T-helper 2 cell (primary cell): ENCODE measurements at regions not wholly inside any gene's neighbourhood (a gene's known extent, or its start where the extent isn't known, plus 50 kb on each side); places are given as distances from the start of the nearest gene placed in this dataset.

Experiments used
- DNase-seq, 5 experiments: peaks; one replicate each; pipeline versions ENCODE4 v3.0.0 to v3.0.0-alpha.2; 2012 to 2022

- DNase-seq: no peak
These were observed 222.8 kb downstream of the ADAMTS9 start for GRCh38 chr3:64464955-64465354.

- no peak for DNase-seq
These were observed 223.8 kb downstream of the ADAMTS9 start for GRCh38 chr3:64463981-64464380.

- DNase-seq: peak in 1 of 5 experiments; percentile 2
These were observed 225.6 kb downstream of the ADAMTS9 start for GRCh38 chr3:64462203-64462602.

GRCh38 chr3:64460877-64461276 is 226.9 kb downstream of the ADAMTS9 start:
- DNase-seq: no peak

GRCh38 chr3:64460141-64460730 is 227.6 kb downstream of the ADAMTS9 start:
- no peak for DNase-seq

GRCh38 chr3:64459711-64460110 is 228.1 kb downstream of the ADAMTS9 start:
- DNase-seq: no peak

- DNase-seq: no peak
These were observed 230.0 kb downstream of the ADAMTS9 start for GRCh38 chr3:64457811-64458210.

GRCh38 chr3:64456674-64457073 is 231.1 kb downstream of the ADAMTS9 start:
- DNase-seq: no peak

- no peak for DNase-seq
These were observed 230.1 kb upstream of the PRICKLE2 start for GRCh38 chr3:64455351-64455750.

- peak in 1 of 5 experiments; percentile 22 for DNase-seq
These were observed 229.5 kb upstream of the PRICKLE2 start for GRCh38 chr3:64454768-64455167.

GRCh38 chr3:64454179-64454578 is 228.9 kb upstream of the PRICKLE2 start:
- DNase-seq: peak in 1 of 5 experiments; percentile 54

- no peak for DNase-seq
These were observed 226.2 kb upstream of the PRICKLE2 start for GRCh38 chr3:64451283-64452012.

- DNase-seq: no peak
These were observed 225.2 kb upstream of the PRICKLE2 start for GRCh38 chr3:64450396-64450956.

- no peak for DNase-seq
These were observed 223.8 kb upstream of the PRICKLE2 start for GRCh38 chr3:64449026-64449425.

- no peak for DNase-seq
These were observed 220.7 kb upstream of the PRICKLE2 start for GRCh38 chr3:64445944-64446300.

- no peak for DNase-seq
These were observed 220.1 kb upstream of the PRICKLE2 start for GRCh38 chr3:64445109-64445943.

GRCh38 chr3:64444490-64445108 is 219.3 kb upstream of the PRICKLE2 start:
- no peak for DNase-seq

- DNase-seq: no peak
These were observed 218.5 kb upstream of the PRICKLE2 start for GRCh38 chr3:64443546-64444381.

- no peak for DNase-seq
These were observed 216.6 kb upstream of the PRICKLE2 start for GRCh38 chr3:64441861-64442260.

- no peak for DNase-seq
These were observed 215.2 kb upstream of the PRICKLE2 start for GRCh38 chr3:64440498-64440897.

GRCh38 chr3:64438812-64439211 is 213.5 kb upstream of the PRICKLE2 start:
- DNase-seq: no peak

GRCh38 chr3:64438066-64438465 is 212.8 kb upstream of the PRICKLE2 start:
- no peak for DNase-seq
